Testis (tissue), 2 donors: ENCODE measurements at regions not wholly inside any gene's neighbourhood (a gene's known extent, or its start where the extent isn't known, plus 50 kb on each side); places are given as distances from the start of the nearest gene placed in this dataset.

Source experiments
- DNase-seq: peaks from one replicate; pipeline ENCODE4 v3.0.0-alpha.2; 2019
- H3K27ac ChIP-seq, 2 donors: fragments of 200-600 bp; sonication (generic); one replicate each; pipeline ENCODE4 v1.5.1; 2019
- H3K27me3 ChIP-seq: fragments of 200-600 bp; sonication (generic); one replicate; pipeline ENCODE4 v1.5.1; 2019
- H3K36me3 ChIP-seq: fragments of 200-600 bp; sonication (generic); one replicate; pipeline ENCODE4 v1.5.1; 2017; ENCODE audit warnings: low read depth; ENCODE audit errors: missing control alignments
- H3K4me1 ChIP-seq: fragments of 200-600 bp; sonication (generic); one replicate; pipeline ENCODE4 v1.5.1; 2019
- H3K4me3 ChIP-seq, 2 donors: fragments of 200-600 bp; sonication (generic); one replicate each; pipeline ENCODE4 v1.5.1; 2017 to 2019
- H3K9me3 ChIP-seq: fragments of 200-600 bp; sonication (generic); one replicate; pipeline ENCODE4 v1.5.1; 2017
- POLR2A ChIP-seq: fragments of 450-650 bp; IDR thresholded peaks from one replicate; pipeline ENCODE4 v1.6.1; 2017; ENCODE audit warnings: antibody characterized with exemption, mild to moderate bottlenecking, moderate library complexity
- WGBS, 2 donors: methylation state at CpG; one replicate each; pipeline ENCODE4 v1.1.5; 2018; 5-methylcytosine and 5-hydroxymethylcytosine counted together
- intact Hi-C: fragments of 100-400 bp; cut with DNase I; formaldehyde crosslinking; loops from one replicate; pipeline ENCODE4 v1.15.1; 2023; ENCODE audit warnings: low total_unique reads
- TF ChIP-seq, protein P1 (sequence below), 3 experiments: fragments of 450-650 bp in 2 of 3; fragments of 200-600 bp in 1 of 3; sonication (generic) in 1 of 3; IDR thresholded peaks; one replicate each; pipeline ENCODE4 v1.5.1; 2016 to 2019; ENCODE audit warnings: antibody characterized with exemption in 3 of 3, mild to moderate bottlenecking in 2 of 3, moderate library complexity in 1 of 3

DNA sequence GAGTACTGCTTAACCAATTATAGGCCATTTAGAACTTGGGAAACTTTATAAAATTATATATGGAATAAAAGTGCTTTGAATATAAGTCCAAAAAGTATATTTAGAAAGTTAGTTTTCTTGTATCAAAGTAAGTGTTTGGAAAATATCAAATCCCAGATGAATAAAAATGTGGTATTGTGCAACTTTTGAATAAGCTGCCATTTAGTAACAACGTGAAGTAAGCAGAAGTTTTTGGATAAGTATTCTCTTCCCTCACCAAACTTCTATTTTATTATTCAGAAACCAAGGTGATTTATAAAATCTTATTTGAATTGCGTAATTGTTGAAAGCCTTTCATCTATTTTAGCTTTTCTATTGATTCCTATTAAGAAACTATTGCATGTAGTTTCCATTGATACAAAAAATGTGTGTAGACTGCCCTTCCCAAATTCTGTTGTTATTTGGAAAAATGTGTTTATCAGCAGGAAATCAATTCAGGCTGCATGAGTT lies 806.2 kb downstream of the NSUN3 start:
- no peak for DNase-seq
- H3K4me3 ChIP-seq: no peak overlapping the region
- TF ChIP-seq, protein P1, sequence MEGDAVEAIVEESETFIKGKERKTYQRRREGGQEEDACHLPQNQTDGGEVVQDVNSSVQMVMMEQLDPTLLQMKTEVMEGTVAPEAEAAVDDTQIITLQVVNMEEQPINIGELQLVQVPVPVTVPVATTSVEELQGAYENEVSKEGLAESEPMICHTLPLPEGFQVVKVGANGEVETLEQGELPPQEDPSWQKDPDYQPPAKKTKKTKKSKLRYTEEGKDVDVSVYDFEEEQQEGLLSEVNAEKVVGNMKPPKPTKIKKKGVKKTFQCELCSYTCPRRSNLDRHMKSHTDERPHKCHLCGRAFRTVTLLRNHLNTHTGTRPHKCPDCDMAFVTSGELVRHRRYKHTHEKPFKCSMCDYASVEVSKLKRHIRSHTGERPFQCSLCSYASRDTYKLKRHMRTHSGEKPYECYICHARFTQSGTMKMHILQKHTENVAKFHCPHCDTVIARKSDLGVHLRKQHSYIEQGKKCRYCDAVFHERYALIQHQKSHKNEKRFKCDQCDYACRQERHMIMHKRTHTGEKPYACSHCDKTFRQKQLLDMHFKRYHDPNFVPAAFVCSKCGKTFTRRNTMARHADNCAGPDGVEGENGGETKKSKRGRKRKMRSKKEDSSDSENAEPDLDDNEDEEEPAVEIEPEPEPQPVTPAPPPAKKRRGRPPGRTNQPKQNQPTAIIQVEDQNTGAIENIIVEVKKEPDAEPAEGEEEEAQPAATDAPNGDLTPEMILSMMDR (IDR thresholded peaks at IDR 0.05): no peak
- TF ChIP-seq POLR2A: no peak
- H3K9me3 ChIP-seq: no peaks in the 10 kb centered on the region
- no peaks in the 10 kb centered on the region for H3K4me1 ChIP-seq
- H3K27ac ChIP-seq: no peak overlapping the region
- intact Hi-C loops: no loop called here
- H3K27me3 ChIP-seq: no peaks in the 10 kb centered on the region
- WGBS, 2 donors: 62 to 76% methylated on average over 2 of the region's 2 CpGs
- H3K36me3 ChIP-seq: no peaks in the 10 kb centered on the region

DNA sequence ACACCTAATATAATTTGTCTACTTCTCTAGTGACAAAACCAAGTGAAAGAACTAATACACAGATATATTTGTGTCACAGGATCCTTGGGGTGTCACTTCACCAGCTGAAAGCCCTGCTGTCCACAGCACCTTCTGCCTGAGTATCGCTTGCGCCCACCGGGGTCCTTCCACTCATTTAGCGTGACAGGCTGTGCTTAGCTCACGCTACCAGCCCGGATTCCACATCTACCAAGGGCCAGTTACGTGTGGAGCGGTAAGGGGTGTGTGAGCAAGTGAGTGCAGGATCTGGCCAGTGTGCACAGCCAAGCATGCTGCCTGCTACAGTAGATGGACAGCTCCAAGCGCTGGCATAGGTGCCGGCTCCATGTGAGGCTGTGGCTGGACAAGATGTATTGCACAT lies 810.9 kb downstream of the NSUN3 start:
- Histone ChIP-seq H3K27me3 (no peaks in the 10 kb centered on the region), H3K9me3 (no peaks in the 10 kb centered on the region), H3K4me3 (no peak overlapping the region), H3K27ac (no peak overlapping the region), H3K4me1 (no peaks in the 10 kb centered on the region), H3K36me3 (no peaks in the 10 kb centered on the region)
- intact Hi-C loops: no loop called here
- TF ChIP-seq, protein P1 (IDR thresholded peaks at IDR 0.05): no peak
- TF ChIP-seq POLR2A: no peak
- 76 to 90% methylated on average over 10 of the region's 10 CpGs for WGBS, 2 donors
- DNase-seq: no peak

GRCh38 chr3:94875149-94875548 lies 812.3 kb downstream of the NSUN3 start:
- no peaks in the 10 kb centered on the region for H3K4me1 ChIP-seq
- no peaks in the 10 kb centered on the region for H3K9me3 ChIP-seq
- no peaks in the 10 kb centered on the region for H3K27me3 ChIP-seq
- no peak for DNase-seq
- H3K36me3 ChIP-seq: no peaks in the 10 kb centered on the region
- TF ChIP-seq, protein P1 (IDR thresholded peaks at IDR 0.05): no peak
- TF ChIP-seq POLR2A: no peak
- no peak overlapping the region for H3K27ac ChIP-seq
- 50 to 88% methylated on average over 1 of the region's 1 CpG for WGBS, 2 donors
- H3K4me3 ChIP-seq: no peak overlapping the region
- intact Hi-C loops: no loop called here

GRCh38 chr3:94887065-94887464 lies 824.2 kb downstream of the NSUN3 start:
- DNase-seq: no peak
- no peaks in the 10 kb centered on the region for H3K27me3 ChIP-seq
- no peak overlapping the region for H3K27ac ChIP-seq
- H3K9me3 ChIP-seq: no peaks in the 10 kb centered on the region
- TF ChIP-seq, protein P1 (IDR thresholded peaks at IDR 0.05): no peak
- TF ChIP-seq POLR2A: no peak
- 46 to 50% methylated on average over 3 of the region's 3 CpGs for WGBS, 2 donors
- no peaks in the 10 kb centered on the region for H3K36me3 ChIP-seq
- intact Hi-C loops: no loop called here
- no peaks in the 10 kb centered on the region for H3K4me1 ChIP-seq
- no peak overlapping the region for H3K4me3 ChIP-seq

DNA sequence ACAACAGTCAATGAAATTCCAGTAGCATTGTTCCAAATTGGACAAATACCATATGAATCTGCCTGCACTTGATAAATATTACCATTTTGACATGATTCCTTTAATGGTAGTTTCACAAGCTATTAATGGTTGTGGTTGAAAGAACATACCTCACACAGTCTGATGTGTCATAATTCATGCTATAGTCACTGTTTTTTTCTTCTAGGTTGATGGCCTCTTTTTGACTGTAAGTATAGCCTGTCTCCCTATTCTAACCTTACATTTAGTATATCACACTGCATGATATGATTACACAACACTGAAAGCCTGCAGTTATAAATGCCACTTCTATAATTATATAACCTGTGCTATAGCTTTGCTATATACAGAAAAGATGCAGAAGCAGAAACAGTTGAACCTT lies 834.1 kb downstream of the NSUN3 start:
- no peak for DNase-seq
- Histone ChIP-seq H3K9me3 (no peaks in the 10 kb centered on the region), H3K27ac (no peak overlapping the region), H3K4me1 (no peaks in the 10 kb centered on the region), H3K27me3 (no peaks in the 10 kb centered on the region), H3K4me3 (no peak overlapping the region), H3K36me3 (no peaks in the 10 kb centered on the region)
- intact Hi-C loops: no loop called here
- no peak for TF ChIP-seq POLR2A
- TF ChIP-seq, protein P1 (IDR thresholded peaks at IDR 0.05): no peak
